A549 (cell line): ENCODE measurements at regions not wholly inside any gene's neighbourhood (a gene's known extent, or its start where the extent isn't known, plus 50 kb on each side); places are given as distances from the start of the nearest gene placed in this dataset.

Experiments
- ATAC-seq, 2 experiments: fragments of 200-7000 bp in 1 of 2; fragments of >200 bp in 1 of 2; cut with Nextera tagmentation in 1 of 2; cut with Tn5 transposase in 1 of 2; 3 replicates each; pipeline versions ENCODE4 v1.8.0 to v1.9.1; 2018 to 2020; ENCODE audit warnings: mild to moderate bottlenecking in 1 of 2, moderate library complexity in 1 of 2
- CTCF ChIA-PET: fragments of 300-600 bp; sonication (Branson Sonifier 250); formaldehyde crosslinking; extraction: SDS; loops from one replicate; lab custom pipeline; 2021; ENCODE audit warnings: antibody characterized with exemption, inconsistent platforms; lab: Yijun Ruan, JAX
- POLR2A ChIA-PET: fragments of 350-600 bp; formaldehyde crosslinking; extraction: SDS; loops from one replicate; lab custom pipeline; 2021; ENCODE audit warnings: antibody characterized with exemption, inconsistent platforms; lab: Yijun Ruan, JAX
- DNase-seq, 2 experiments: peaks; one replicate each; pipeline versions ENCODE4 v3.0.0 to v3.0.0-alpha.2; 2011 to 2016; ENCODE audit warnings: low read depth in 1 of 2, low spot score in 1 of 2
- FAIRE-seq: peaks from 2 replicates; lab custom pipeline; 2011; peaks lifted over from hg19 to GRCh38; lab: Jason Lieb, UNC
- H3K27ac ChIP-seq, 2 experiments: fragments of >200 bp; sonication (Bioruptor Twin); formaldehyde crosslinking; 3 replicates each; pipeline ENCODE4 v1.5.1; 2016 to 2017
- H3K4me1 ChIP-seq: fragments of >200 bp; sonication (Bioruptor Twin); formaldehyde crosslinking; 3 replicates; pipeline ENCODE4 v1.6.1; 2016
- H3K4me2 ChIP-seq: fragments of >200 bp; sonication (Bioruptor Twin); formaldehyde crosslinking; 3 replicates; pipeline ENCODE4 v1.6.1; 2016
- H3K4me3 ChIP-seq: fragments of >200 bp; sonication (Bioruptor Twin); formaldehyde crosslinking; 3 replicates; pipeline ENCODE4 v1.5.1; 2016
- H3K9me3 ChIP-seq: fragments of >200 bp; sonication (Bioruptor Twin); formaldehyde crosslinking; 3 replicates; pipeline ENCODE4 v1.6.1; 2016
- BHLHE40 ChIP-seq: IDR thresholded peaks from 2 replicates; pipeline ENCODE4 v1.6.1; 2012; ENCODE audit warnings: low read depth, low read length, inconsistent platforms
- CHD4 ChIP-seq: fragments of 200-600 bp; sonication (generic); IDR thresholded peaks from 2 replicates; pipeline ENCODE4 v1.6.1; 2016; ENCODE audit warnings: antibody characterized with exemption, mild to moderate bottlenecking, borderline replicate concordance
- CTCF ChIP-seq: fragments of >200 bp; sonication (Bioruptor Twin); formaldehyde crosslinking; IDR thresholded peaks from 3 replicates; pipeline ENCODE4 v1.5.1; 2016
- EHMT2 ChIP-seq: fragments of 200-600 bp; sonication (generic); IDR thresholded peaks from 2 replicates; pipeline ENCODE4 v1.6.1; 2016; ENCODE audit warnings: antibody characterized with exemption, low read depth, mild to moderate bottlenecking, moderate library complexity
- EP300 ChIP-seq, 2 experiments: fragments of >200 bp; sonication (Bioruptor Twin); formaldehyde crosslinking; IDR thresholded peaks; 2 replicates in 1 of 2; 3 replicates in 1 of 2; pipeline ENCODE4 v1.6.1; 2016 to 2017
- FOSB ChIP-seq: fragments of 250-450 bp; sonication (Bioruptor Pico); IDR thresholded peaks from 2 replicates; pipeline ENCODE4 v1.5.0; 2020; ENCODE audit warnings: mild to moderate bottlenecking, moderate library complexity
- FOSL2 ChIP-seq, 2 experiments: fragments of 450-650 bp in 1 of 2; fragments of >200 bp in 1 of 2; sonication (Bioruptor Twin) in 1 of 2; formaldehyde crosslinking; IDR thresholded peaks; 2 replicates each; pipeline versions ENCODE4 v1.5.0 to v1.6.1; 2016 to 2020; ENCODE audit warnings: mild to moderate bottlenecking in 1 of 2, moderate library complexity in 1 of 2
- FOXS1 ChIP-seq: fragments of 250-450 bp; sonication (Bioruptor Pico); IDR thresholded peaks from 2 replicates; pipeline ENCODE4 v1.5.0; 2020; ENCODE audit warnings: mild to moderate bottlenecking, moderate library complexity
- HOXB13 ChIP-seq: fragments of 250-450 bp; sonication (Bioruptor Pico); IDR thresholded peaks from 2 replicates; pipeline ENCODE4 v1.5.0; 2020; ENCODE audit warnings: low read depth, mild to moderate bottlenecking, moderate library complexity
- JUN ChIP-seq, 2 experiments: fragments of >200 bp; sonication (Bioruptor Twin); formaldehyde crosslinking; IDR thresholded peaks; 2 replicates in 1 of 2; 3 replicates in 1 of 2; pipeline ENCODE4 v1.6.1; 2016 to 2017
- KDM5A ChIP-seq: fragments of 200-600 bp; sonication (generic); IDR thresholded peaks from 2 replicates; pipeline ENCODE4 v1.6.1; 2016; ENCODE audit warnings: antibody characterized with exemption, mild to moderate bottlenecking
- MAFK ChIP-seq: fragments of 450-650 bp; IDR thresholded peaks from 2 replicates; pipeline ENCODE4 v1.6.1; 2014; ENCODE audit not compliant: partially characterized antibody
- MAX ChIP-seq: IDR thresholded peaks from 2 replicates; pipeline ENCODE4 v1.6.1; 2012
- MAZ ChIP-seq: fragments of 150-350 bp; IDR thresholded peaks from 2 replicates; pipeline ENCODE4 v1.6.1; 2014; ENCODE audit warnings: antibody characterized with exemption, low read depth, low read length, borderline replicate concordance
- NPAS2 ChIP-seq: fragments of 250-450 bp; sonication (Bioruptor Pico); IDR thresholded peaks from 2 replicates; pipeline ENCODE4 v1.8.0; 2022; ENCODE audit warnings: mild to moderate bottlenecking, moderate library complexity, borderline replicate concordance
- NR3C1 ChIP-seq: fragments of >200 bp; sonication (Bioruptor Twin); formaldehyde crosslinking; IDR thresholded peaks from 3 replicates; pipeline ENCODE4 v1.6.1; 2017
- PHF8 ChIP-seq: fragments of 200-600 bp; sonication (generic); IDR thresholded peaks from 2 replicates; pipeline ENCODE4 v1.6.1; 2016; ENCODE audit warnings: low read depth, mild to moderate bottlenecking, antibody characterized with exemption, moderate library complexity, borderline replicate concordance
- POLR2A ChIP-seq: IDR thresholded peaks from 2 replicates; pipeline ENCODE4 v1.6.1; 2012; ENCODE audit warnings: mild to moderate bottlenecking, low read length
- POLR2AphosphoS2 ChIP-seq: conservative IDR thresholded peaks from 2 replicates; pipeline ENCODE4 v1.6.1; 2012; ENCODE audit warnings: low read length, improper control_type of control experiment, inconsistent platforms
- RAD21 ChIP-seq, 2 experiments: fragments of >200 bp in 1 of 2; sonication (Bioruptor Twin) in 1 of 2; formaldehyde crosslinking in 1 of 2; IDR thresholded peaks in 1 of 2; conservative IDR thresholded peaks in 1 of 2; 2 replicates in 1 of 2; 3 replicates in 1 of 2; pipeline ENCODE4 v1.6.1; 2012 to 2018; ENCODE audit warnings: inconsistent platforms in 1 of 2
- RARB ChIP-seq: fragments of 250-450 bp; sonication (Bioruptor Pico); IDR thresholded peaks from 2 replicates; pipeline ENCODE4 v1.8.0; 2021; ENCODE audit warnings: mild to moderate bottlenecking, moderate library complexity
- RCOR1 ChIP-seq: fragments of 150-350 bp; IDR thresholded peaks from 2 replicates; pipeline ENCODE4 v1.6.1; 2014; ENCODE audit warnings: antibody characterized with exemption, low read length, low read depth
- RFX5 ChIP-seq: fragments of 450-650 bp; IDR thresholded peaks from 2 replicates; pipeline ENCODE4 v1.7.1; 2014; ENCODE audit warnings: antibody characterized with exemption, mild to moderate bottlenecking, moderate library complexity
- SREBF2 ChIP-seq: fragments of 450-650 bp; IDR thresholded peaks from 2 replicates; pipeline ENCODE4 v1.6.1; 2014; ENCODE audit warnings: mild to moderate bottlenecking, moderate library complexity
- TFCP2L1 ChIP-seq: fragments of 250-450 bp; sonication (Bioruptor Pico); IDR thresholded peaks from 2 replicates; pipeline ENCODE4 v1.5.0; 2021; ENCODE audit warnings: mild to moderate bottlenecking
- USF2 ChIP-seq: fragments of 450-650 bp; IDR thresholded peaks from 2 replicates; pipeline ENCODE4 v1.6.1; 2014; ENCODE audit warnings: antibody characterized with exemption
- ZC3H11A ChIP-seq: fragments of 450-650 bp; IDR thresholded peaks from 2 replicates; pipeline ENCODE4 v1.6.1; 2014; ENCODE audit warnings: antibody characterized with exemption, mild to moderate bottlenecking
- ZNF302 ChIP-seq: fragments of 250-450 bp; sonication (Bioruptor Pico); IDR thresholded peaks from 2 replicates; pipeline ENCODE4 v1.9.0; 2021; ENCODE audit warnings: inconsistent platforms, mild to moderate bottlenecking, moderate library complexity
- ZSCAN20 ChIP-seq: fragments of 250-450 bp; sonication (Bioruptor Pico); IDR thresholded peaks from 2 replicates; pipeline ENCODE4 v1.8.0; 2022; ENCODE audit warnings: mild to moderate bottlenecking, moderate library complexity
- WGBS: methylation state at CpG from one replicate; pipeline ENCODE4 v1.1.6; 2017; ENCODE audit errors: missing lambda C conversion rate; 5-methylcytosine and 5-hydroxymethylcytosine counted together
- TF ChIP-seq, protein P1 (sequence below): fragments of 200-600 bp; sonication (generic); IDR thresholded peaks from 2 replicates; pipeline ENCODE4 v1.6.1; 2016; ENCODE audit warnings: antibody characterized with exemption, mild to moderate bottlenecking, moderate library complexity
- TF ChIP-seq, protein P2 (sequence below): fragments of 150-350 bp; IDR thresholded peaks from 2 replicates; pipeline ENCODE4 v1.6.1; 2014; ENCODE audit warnings: low read depth, mild to moderate bottlenecking, low read length
- TF ChIP-seq, protein P3 (sequence below): IDR thresholded peaks from 2 replicates; pipeline ENCODE4 v1.6.1; 2012

- ATAC-seq, result peak; percentile 76 to 83
- FAIRE-seq, result no peak
- Histone ChIP-seq H3K4me2 (peak overlapping the region; percentile 42), H3K27ac (peak overlapping the region; percentile 98 to 99), H3K4me1 (peaks cover 68% of the 10 kb centered on the region), H3K4me3 (no peak overlapping the region), H3K9me3 (no peaks in the 10 kb centered on the region)
- ChIA-PET CTCF (interaction anchor here (0.6 to 4.3 kb wide), 8 partner anchors 12 to 209 kb away, joined by 3 to 17 read pairs (median 3); no protein-coding TSS in a partner anchor), POLR2A (interaction anchor here (0.9 to 1.9 kb wide), 5 partner anchors 13 to 172 kb away, joined by 3 to 10 read pairs (median 8); partner anchors contain the start of gene IER5L)
- 46% methylated on average over 21 of the region's 21 CpGs for WGBS
- peak; percentile 65 to 75 for DNase-seq
- TF ChIP-seq KDM5A (no peak), RARB (CRISPR knock-in tag) (0 out of 2 replicates have a peak, but pooled peaks have one; percentile 25), FOXS1 (no peak), TFCP2L1 (CRISPR knock-in tag) (0 out of 2 replicates have a peak, but pooled peaks have one; percentile 35), NR3C1 (no peak), HOXB13 (CRISPR knock-in tag) (no peak), PHF8 (no peak), SREBF2 (no peak), RFX5 (no peak), EHMT2 (no peak), BHLHE40 (peak; percentile 78), ZSCAN20 (CRISPR knock-in tag) (no peak), JUN (IDR thresholded peaks at IDR 0.05) (peak; percentile 72 to 76; a peak in 4 of 5 replicates), MAX (peak; percentile 70; the same call in 1 of the 2 replicates), FOSL2 (IDR thresholded peaks at IDR 0.05) (peak; percentile 59; the same call in 1 of the 2 replicates), FOSL2 (CRISPR knock-in tag; IDR thresholded peaks at IDR 0.05) (peak; percentile 90), CTCF (no peak), MAZ (no peak), POLR2AphosphoS2 (no peak), CHD4 (no peak), MAFK (no peak), RCOR1 (no peak), ZNF302 (CRISPR knock-in tag) (no peak), FOSB (no peak), USF2 (peak; percentile 54), RAD21 (conservative IDR thresholded peaks at IDR 0.05 in 1 of 2, IDR thresholded peaks at IDR 0.05 in 1 of 2) (peak in 1 of 2 experiments; percentile 36; a peak in 2 of 5 replicates), ZC3H11A (no peak), NPAS2 (CRISPR knock-in tag) (no peak), POLR2A (no peak), EP300 (IDR thresholded peaks at IDR 0.05) (peak; percentile 19 to 54; a peak in 2 of 5 replicates)
- TF ChIP-seq, protein P1, sequence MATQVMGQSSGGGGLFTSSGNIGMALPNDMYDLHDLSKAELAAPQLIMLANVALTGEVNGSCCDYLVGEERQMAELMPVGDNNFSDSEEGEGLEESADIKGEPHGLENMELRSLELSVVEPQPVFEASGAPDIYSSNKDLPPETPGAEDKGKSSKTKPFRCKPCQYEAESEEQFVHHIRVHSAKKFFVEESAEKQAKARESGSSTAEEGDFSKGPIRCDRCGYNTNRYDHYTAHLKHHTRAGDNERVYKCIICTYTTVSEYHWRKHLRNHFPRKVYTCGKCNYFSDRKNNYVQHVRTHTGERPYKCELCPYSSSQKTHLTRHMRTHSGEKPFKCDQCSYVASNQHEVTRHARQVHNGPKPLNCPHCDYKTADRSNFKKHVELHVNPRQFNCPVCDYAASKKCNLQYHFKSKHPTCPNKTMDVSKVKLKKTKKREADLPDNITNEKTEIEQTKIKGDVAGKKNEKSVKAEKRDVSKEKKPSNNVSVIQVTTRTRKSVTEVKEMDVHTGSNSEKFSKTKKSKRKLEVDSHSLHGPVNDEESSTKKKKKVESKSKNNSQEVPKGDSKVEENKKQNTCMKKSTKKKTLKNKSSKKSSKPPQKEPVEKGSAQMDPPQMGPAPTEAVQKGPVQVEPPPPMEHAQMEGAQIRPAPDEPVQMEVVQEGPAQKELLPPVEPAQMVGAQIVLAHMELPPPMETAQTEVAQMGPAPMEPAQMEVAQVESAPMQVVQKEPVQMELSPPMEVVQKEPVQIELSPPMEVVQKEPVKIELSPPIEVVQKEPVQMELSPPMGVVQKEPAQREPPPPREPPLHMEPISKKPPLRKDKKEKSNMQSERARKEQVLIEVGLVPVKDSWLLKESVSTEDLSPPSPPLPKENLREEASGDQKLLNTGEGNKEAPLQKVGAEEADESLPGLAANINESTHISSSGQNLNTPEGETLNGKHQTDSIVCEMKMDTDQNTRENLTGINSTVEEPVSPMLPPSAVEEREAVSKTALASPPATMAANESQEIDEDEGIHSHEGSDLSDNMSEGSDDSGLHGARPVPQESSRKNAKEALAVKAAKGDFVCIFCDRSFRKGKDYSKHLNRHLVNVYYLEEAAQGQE, result no peak
- TF ChIP-seq, protein P2, sequence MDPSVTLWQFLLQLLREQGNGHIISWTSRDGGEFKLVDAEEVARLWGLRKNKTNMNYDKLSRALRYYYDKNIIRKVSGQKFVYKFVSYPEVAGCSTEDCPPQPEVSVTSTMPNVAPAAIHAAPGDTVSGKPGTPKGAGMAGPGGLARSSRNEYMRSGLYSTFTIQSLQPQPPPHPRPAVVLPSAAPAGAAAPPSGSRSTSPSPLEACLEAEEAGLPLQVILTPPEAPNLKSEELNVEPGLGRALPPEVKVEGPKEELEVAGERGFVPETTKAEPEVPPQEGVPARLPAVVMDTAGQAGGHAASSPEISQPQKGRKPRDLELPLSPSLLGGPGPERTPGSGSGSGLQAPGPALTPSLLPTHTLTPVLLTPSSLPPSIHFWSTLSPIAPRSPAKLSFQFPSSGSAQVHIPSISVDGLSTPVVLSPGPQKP, result no peak
- TF ChIP-seq, protein P3, sequence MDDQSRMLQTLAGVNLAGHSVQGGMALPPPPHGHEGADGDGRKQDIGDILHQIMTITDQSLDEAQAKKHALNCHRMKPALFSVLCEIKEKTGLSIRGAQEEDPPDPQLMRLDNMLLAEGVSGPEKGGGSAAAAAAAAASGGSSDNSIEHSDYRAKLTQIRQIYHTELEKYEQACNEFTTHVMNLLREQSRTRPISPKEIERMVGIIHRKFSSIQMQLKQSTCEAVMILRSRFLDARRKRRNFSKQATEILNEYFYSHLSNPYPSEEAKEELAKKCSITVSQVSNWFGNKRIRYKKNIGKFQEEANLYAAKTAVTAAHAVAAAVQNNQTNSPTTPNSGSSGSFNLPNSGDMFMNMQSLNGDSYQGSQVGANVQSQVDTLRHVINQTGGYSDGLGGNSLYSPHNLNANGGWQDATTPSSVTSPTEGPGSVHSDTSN, result no peak
Observed at GRCh38 chr9:129347316-129348120, 169.5 kb upstream of the IER5L start.
